OCI-LY3 (cell line): ENCODE measurements at regions not wholly inside any gene's neighbourhood (a gene's known extent, or its start where the extent isn't known, plus 50 kb on each side); places are given as distances from the start of the nearest gene placed in this dataset.

Experiments used
- H2AFZ ChIP-seq: fragments of 200-600, 300-600 bp; shearing (Covaris generic); 2 replicates; pipeline ENCODE4 v1.6.0; 2014; ENCODE audit warnings: antibody characterized with exemption, low read depth, low read length
- H3K27ac ChIP-seq: fragments of 200-600, 300-600 bp; sonication (generic); 2 replicates; pipeline ENCODE4 v1.5.1; 2014; ENCODE audit warnings: mild to moderate bottlenecking, low read length, moderate library complexity, mixed read lengths
- H3K27me3 ChIP-seq: fragments of 200-600, 300-600 bp; sonication (generic); 2 replicates; pipeline ENCODE4 v1.6.1; 2014; ENCODE audit warnings: low read depth, low read length, mixed read lengths
- H3K36me3 ChIP-seq: fragments of 200-600, 300-600 bp; sonication (generic); replicated peaks from 2 replicates; pipeline ENCODE3; 2014; ENCODE audit warnings: low read depth, low read length, mixed read lengths
- H3K4me1 ChIP-seq: fragments of 300-600, 200-600 bp; sonication (generic); 2 replicates; pipeline ENCODE4 v1.6.1; 2014; ENCODE audit warnings: low read length, mixed read lengths
- H3K4me2 ChIP-seq: fragments of 200-600, 300-600 bp; sonication (generic); 2 replicates; pipeline ENCODE4 v1.6.1; 2014; ENCODE audit warnings: low read length, mixed read lengths
- H3K4me3 ChIP-seq: fragments of 300-600, 200-600 bp; sonication (generic); 2 replicates; pipeline ENCODE4 v1.5.1; 2014; ENCODE audit warnings: antibody characterized with exemption, mild to moderate bottlenecking, low read length, moderate library complexity
- H3K79me2 ChIP-seq: fragments of 300-600, 200-600 bp; shearing (Covaris generic); 2 replicates; pipeline ENCODE4 v1.6.1; 2014; ENCODE audit warnings: mild to moderate bottlenecking, low read length, mixed read lengths
- H3K9ac ChIP-seq: fragments of 300-600, 200-600 bp; shearing (Covaris generic); 2 replicates; pipeline ENCODE4 v1.6.0; 2014; ENCODE audit warnings: mild to moderate bottlenecking, low read length, moderate library complexity
- H3K9me3 ChIP-seq: fragments of 200-600, 300-600 bp; shearing (Covaris generic); 2 replicates; pipeline ENCODE4 v1.6.1; 2014; ENCODE audit warnings: low read length, mixed read lengths; ENCODE audit not compliant: insufficient read depth
- H4K20me1 ChIP-seq: fragments of 200-600, 300-600 bp; sonication (generic); 2 replicates; pipeline ENCODE4 v1.6.1; 2016; ENCODE audit warnings: low read length, mixed read lengths; ENCODE audit not compliant: insufficient read depth
- EZH2phosphoT487 ChIP-seq: fragments of 200-600 bp; shearing (Covaris generic); IDR thresholded peaks from 2 replicates; pipeline ENCODE4 v1.6.1; 2018; ENCODE audit warnings: antibody characterized with exemption, mixed run types, low read depth
- TF ChIP-seq, protein P1 (sequence below): fragments of 200-600, 300-600 bp; sonication (generic); IDR thresholded peaks from 2 replicates; pipeline ENCODE4 v1.5.1; 2014; ENCODE audit warnings: antibody characterized with exemption, low read length, low read depth

- Histone ChIP-seq H3K9ac (no peak overlapping the region), H3K27me3 (no peaks in the 10 kb centered on the region), H3K4me2 (no peak overlapping the region), H3K9me3 (no peaks in the 10 kb centered on the region), H3K27ac (no peak overlapping the region), H3K79me2 (no peaks in the 10 kb centered on the region), H3K36me3 (no peaks in the 10 kb centered on the region), H3K4me3 (no peak overlapping the region), H2AFZ (no peak overlapping the region), H3K4me1 (no peaks in the 10 kb centered on the region), H4K20me1 (no peaks in the 10 kb centered on the region)
- TF ChIP-seq, protein P1, sequence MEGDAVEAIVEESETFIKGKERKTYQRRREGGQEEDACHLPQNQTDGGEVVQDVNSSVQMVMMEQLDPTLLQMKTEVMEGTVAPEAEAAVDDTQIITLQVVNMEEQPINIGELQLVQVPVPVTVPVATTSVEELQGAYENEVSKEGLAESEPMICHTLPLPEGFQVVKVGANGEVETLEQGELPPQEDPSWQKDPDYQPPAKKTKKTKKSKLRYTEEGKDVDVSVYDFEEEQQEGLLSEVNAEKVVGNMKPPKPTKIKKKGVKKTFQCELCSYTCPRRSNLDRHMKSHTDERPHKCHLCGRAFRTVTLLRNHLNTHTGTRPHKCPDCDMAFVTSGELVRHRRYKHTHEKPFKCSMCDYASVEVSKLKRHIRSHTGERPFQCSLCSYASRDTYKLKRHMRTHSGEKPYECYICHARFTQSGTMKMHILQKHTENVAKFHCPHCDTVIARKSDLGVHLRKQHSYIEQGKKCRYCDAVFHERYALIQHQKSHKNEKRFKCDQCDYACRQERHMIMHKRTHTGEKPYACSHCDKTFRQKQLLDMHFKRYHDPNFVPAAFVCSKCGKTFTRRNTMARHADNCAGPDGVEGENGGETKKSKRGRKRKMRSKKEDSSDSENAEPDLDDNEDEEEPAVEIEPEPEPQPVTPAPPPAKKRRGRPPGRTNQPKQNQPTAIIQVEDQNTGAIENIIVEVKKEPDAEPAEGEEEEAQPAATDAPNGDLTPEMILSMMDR: no peak
- TF ChIP-seq EZH2phosphoT487: no peak
Measured at GRCh38 chr17:71109697-71110096, 940.4 kb downstream of the KCNJ2 start.

- Histone ChIP-seq H2AFZ (no peak overlapping the region), H3K27me3 (peaks cover 2% of the 10 kb centered on the region; the same call in 1 of the 2 replicates), H3K4me3 (no peak overlapping the region), H4K20me1 (no peaks in the 10 kb centered on the region), H3K4me1 (no peaks in the 10 kb centered on the region), H3K36me3 (no peaks in the 10 kb centered on the region), H3K9me3 (no peaks in the 10 kb centered on the region), H3K27ac (no peak overlapping the region), H3K9ac (no peak overlapping the region), H3K79me2 (no peaks in the 10 kb centered on the region), H3K4me2 (no peak overlapping the region)
- TF ChIP-seq, protein P1: no peak
- no peak for TF ChIP-seq EZH2phosphoT487
Measured at GRCh38 chr17:71110326-71110725, 941.0 kb downstream of the KCNJ2 start.

DNA sequence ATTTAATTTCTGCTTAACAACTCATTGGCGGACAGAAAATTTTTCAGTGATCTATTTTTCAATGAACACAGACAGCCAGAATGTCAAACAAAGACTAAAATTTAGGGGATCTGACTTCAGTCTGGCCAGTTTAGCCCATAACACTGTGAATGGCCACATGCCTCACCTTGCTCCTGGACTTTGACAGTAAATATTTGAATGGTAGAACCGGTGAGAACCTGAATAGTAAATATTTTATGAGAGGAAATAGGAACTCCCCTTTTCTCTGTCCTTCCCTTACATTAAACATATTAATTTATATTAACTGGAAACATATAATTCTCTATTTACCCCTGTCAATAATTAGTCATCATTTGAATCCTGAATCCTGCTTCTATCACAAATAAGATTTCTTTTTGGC lies 942.1 kb downstream of the KCNJ2 start:
- Histone ChIP-seq H3K9ac (no peak overlapping the region), H4K20me1 (no peaks in the 10 kb centered on the region), H3K4me2 (no peak overlapping the region), H2AFZ (no peak overlapping the region), H3K27ac (no peak overlapping the region), H3K79me2 (no peaks in the 10 kb centered on the region), H3K36me3 (no peaks in the 10 kb centered on the region), H3K9me3 (no peaks in the 10 kb centered on the region), H3K27me3 (peaks cover 13% of the 10 kb centered on the region), H3K4me3 (no peak overlapping the region), H3K4me1 (no peaks in the 10 kb centered on the region)
- no peak for TF ChIP-seq EZH2phosphoT487
- TF ChIP-seq, protein P1: no peak

DNA sequence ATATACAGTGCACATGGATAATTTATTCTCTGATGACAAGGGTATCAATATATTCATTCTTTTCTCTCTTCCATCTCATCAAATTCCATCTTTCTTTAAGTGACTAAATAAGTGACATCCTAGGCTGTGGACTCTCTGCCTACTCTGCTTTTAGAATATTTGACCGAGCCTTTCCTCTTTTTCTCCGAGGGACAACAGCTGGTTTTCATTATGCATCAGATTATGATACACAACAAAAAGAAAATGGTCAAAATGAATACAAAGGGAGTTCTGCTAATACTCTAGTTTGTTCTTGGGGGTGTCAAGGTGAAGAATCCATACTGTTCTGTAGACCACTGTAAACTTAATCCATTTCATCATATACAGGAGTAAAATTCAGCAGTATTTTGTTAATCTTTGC lies 942.6 kb downstream of the KCNJ2 start:
- no peaks in the 10 kb centered on the region for H3K9me3 ChIP-seq
- H3K4me1 ChIP-seq: no peaks in the 10 kb centered on the region
- no peak overlapping the region for H3K4me2 ChIP-seq
- H3K36me3 ChIP-seq: no peaks in the 10 kb centered on the region
- H3K79me2 ChIP-seq: no peaks in the 10 kb centered on the region
- no peaks in the 10 kb centered on the region for H4K20me1 ChIP-seq
- H3K27me3 ChIP-seq: peaks cover 14% of the 10 kb centered on the region
- no peak overlapping the region for H3K4me3 ChIP-seq
- TF ChIP-seq, protein P1: no peak
- no peak for TF ChIP-seq EZH2phosphoT487
- no peak overlapping the region for H3K9ac ChIP-seq
- no peak overlapping the region for H2AFZ ChIP-seq
- no peak overlapping the region for H3K27ac ChIP-seq
